HepG2 (cell line): ENCODE measurements at regions not wholly inside any gene's neighbourhood (a gene's known extent, or its start where the extent isn't known, plus 50 kb on each side); places are given as distances from the start of the nearest gene placed in this dataset.

Experiments used
- ATAC-seq: fragments of 200-7000 bp; cut with Tn5 transposase; 3 replicates; pipeline ENCODE4 v1.9.1; 2020; ENCODE audit warnings: mild to moderate bottlenecking, moderate library complexity
- BruUV-seq: library from RNA; stranded (reverse); fragments of 400-500 nt; replicated peaks from 2 replicates; lab custom pipeline; 2021; lab: Mats Ljungman, UMichigan
- CTCF ChIA-PET: fragments of 300-600 bp; formaldehyde crosslinking; extraction: SDS; loops from one replicate; lab custom pipeline; 2021; ENCODE audit warnings: low total read pairs, inconsistent platforms, low intra/inter-chr PET ratio; lab: Yijun Ruan, JAX
- POLR2A ChIA-PET: fragments of 350-600 bp; sonication (Branson Sonifier 250); formaldehyde crosslinking; loops from one replicate; lab custom pipeline; 2020; ENCODE audit warnings: antibody characterized with exemption, inconsistent platforms; lab: Yijun Ruan, JAX
- DNase-seq: peaks from one replicate; pipeline ENCODE4 v3.0.0-alpha.2; 2015; ENCODE audit warnings: low spot score
- FAIRE-seq: peaks from 3 replicates; lab custom pipeline; 2011; peaks lifted over from hg19 to GRCh38; lab: Jason Lieb, UNC
- H2AFZ ChIP-seq: one replicate; pipeline ENCODE4 v1.6.1; 2011; ENCODE audit warnings: low read length, inconsistent platforms
- H3K27ac ChIP-seq: fragments of 300-600 bp; 3 replicates; pipeline ENCODE4 v1.8.0; 2011; ENCODE audit warnings: mixed run types, mild to moderate bottlenecking, mixed read lengths, low read length, inconsistent platforms; ENCODE audit not compliant: insufficient read depth; ENCODE audit errors: extremely low read length
- H3K27me3 ChIP-seq, 2 experiments: fragments of 200-600 bp in 1 of 2; 2 replicates in 1 of 2; 3 replicates in 1 of 2; pipeline versions ENCODE4 v1.6.0 to v1.8.0; 2011; ENCODE audit warnings: low read length in 2 of 2, mild to moderate bottlenecking in 2 of 2, moderate library complexity in 2 of 2, inconsistent platforms in 1 of 2; ENCODE audit not compliant: insufficient read depth in 2 of 2, control insufficient read depth in 1 of 2
- H3K36me3 ChIP-seq, 2 experiments: fragments of 200-600 bp in 1 of 2; replicated peaks in 1 of 2; 2 replicates in 1 of 2; 3 replicates in 1 of 2; pipeline versions ENCODE4 v1.5.1 to v1.8.0; 2011; ENCODE audit warnings: low read length in 2 of 2, inconsistent platforms in 1 of 2; ENCODE audit not compliant: insufficient read depth in 2 of 2, control insufficient read depth in 1 of 2
- H3K4me1 ChIP-seq: 2 replicates; pipeline ENCODE4 v1.5.1; 2012; ENCODE audit warnings: low read length, inconsistent platforms; ENCODE audit not compliant: insufficient read depth
- H3K4me2 ChIP-seq: 2 replicates; pipeline ENCODE4 v1.6.0; 2011; ENCODE audit warnings: low read depth, low read length, inconsistent platforms
- H3K4me3 ChIP-seq, 3 experiments: fragments of 200-600 bp in 1 of 3; sonication (generic), shearing (Covaris generic) in 1 of 3; replicated peaks in 1 of 3; 2 replicates each; pipeline ENCODE4 v1.5.1; 2011 to 2016; ENCODE audit warnings: low read length in 3 of 3, inconsistent platforms in 2 of 3, low read depth in 2 of 3, mild to moderate bottlenecking in 2 of 3, control low read depth in 1 of 3, mixed read lengths in 1 of 3; ENCODE audit not compliant: insufficient read depth in 1 of 3
- H3K79me2 ChIP-seq: one replicate; pipeline ENCODE4 v1.6.1; 2011; ENCODE audit warnings: low read length, inconsistent platforms; ENCODE audit not compliant: insufficient read depth
- H3K9ac ChIP-seq: 2 replicates; pipeline ENCODE4 v1.6.0; 2011; ENCODE audit warnings: mild to moderate bottlenecking, low read depth, low read length, inconsistent platforms; ENCODE audit not compliant: insufficient read depth
- H3K9me3 ChIP-seq: 2 replicates; pipeline ENCODE4 v1.5.1; 2012; ENCODE audit warnings: mild to moderate bottlenecking, low read length
- H4K20me1 ChIP-seq: 2 replicates; pipeline ENCODE4 v1.6.0; 2011; ENCODE audit warnings: inconsistent platforms, mild to moderate bottlenecking, low read length, moderate library complexity; ENCODE audit not compliant: insufficient read depth
- ATF7-NPFF ChIP-seq: sonication (generic); formaldehyde crosslinking; IDR thresholded peaks from 2 replicates; pipeline ENCODE4 v1.8.1; 2023; ENCODE audit warnings: mild to moderate bottlenecking, low read depth, missing genetic modification reagents, moderate library complexity
- CERS6 ChIP-seq: sonication (generic); formaldehyde crosslinking; IDR thresholded peaks from 2 replicates; pipeline ENCODE4 v1.5.0; 2020; ENCODE audit warnings: missing genetic modification reagents
- FOSL2 ChIP-seq: sonication (generic); formaldehyde crosslinking; IDR thresholded peaks from 2 replicates; pipeline ENCODE4 v1.4.0; 2020; ENCODE audit warnings: missing genetic modification reagents
- GATAD2A ChIP-seq: IDR thresholded peaks from 2 replicates; pipeline ENCODE4 v1.6.1; 2016
- GTF2F1 ChIP-seq: fragments of 150-350 bp; IDR thresholded peaks from 2 replicates; pipeline ENCODE4 v1.6.1; 2014; ENCODE audit warnings: low read length
- HIC2 ChIP-seq: sonication (generic); formaldehyde crosslinking; IDR thresholded peaks from 2 replicates; pipeline ENCODE4 v1.9.0; 2022; ENCODE audit warnings: low read depth, missing genetic modification reagents
- ZKSCAN1 ChIP-seq: fragments of 150-350 bp; IDR thresholded peaks from 2 replicates; pipeline ENCODE4 v1.6.1; 2014; ENCODE audit warnings: low read length
- ZNF510 ChIP-seq: sonication (generic); formaldehyde crosslinking; IDR thresholded peaks from 2 replicates; pipeline ENCODE4 v1.4.0; 2020; ENCODE audit warnings: low read depth, mild to moderate bottlenecking, missing genetic modification reagents
- ZNF781 ChIP-seq: sonication (generic); formaldehyde crosslinking; IDR thresholded peaks from 2 replicates; pipeline ENCODE4 v1.5.1; 2020; ENCODE audit warnings: borderline replicate concordance, mild to moderate bottlenecking, missing genetic modification reagents; ENCODE audit errors: not compliant biosample characterization
- in situ Hi-C: cut with HindIII; loops from 2 replicates; pipeline ENCODE4 v1.10.0; 2017; ENCODE audit warnings: low pct_unique_long_range_greater_than_20kb; ENCODE audit not compliant: extremely low pct_ligation_motif_present
- intact Hi-C: fragments of 100-400 bp; cut with micrococcal nuclease; formaldehyde crosslinking; loops from one replicate; pipeline ENCODE4 v1.10.0; 2022; ENCODE audit not compliant: unreplicated experiment

- TF ChIP-seq HIC2 (CRISPR knock-in tag), result no peak
- TF ChIP-seq ATF7-NPFF, result no peak
- TF ChIP-seq GATAD2A, result no peak
Observed at GRCh38 chr2:12305931-12306330, 410.8 kb upstream of the TRIB2 start (continued).

GRCh38 chr2:12310399-12310798 lies 406.3 kb upstream of the TRIB2 start:
- DNase-seq (no peak), ATAC-seq (no peak), FAIRE-seq (no peak)
- CTCF ChIA-PET, result no interaction called here
- Histone ChIP-seq H3K4me1 (no peaks in the 10 kb centered on the region), H3K36me3 (no peaks in the 10 kb centered on the region), H3K9ac (no peak overlapping the region), H3K4me2 (no peak overlapping the region), H3K4me3 (no peak overlapping the region), H3K9me3 (no peaks in the 10 kb centered on the region), H3K27ac (no peak overlapping the region), H4K20me1 (no peaks in the 10 kb centered on the region), H2AFZ (no peak overlapping the region), H3K79me2 (no peaks in the 10 kb centered on the region), H3K27me3 (no peaks in the 10 kb centered on the region)
- no TSS peak for BruUV-seq
- TF ChIP-seq FOSL2 (CRISPR knock-in tag) (no peak), ZNF781 (CRISPR knock-in tag) (no peak), ZNF510 (CRISPR knock-in tag) (no peak), GTF2F1 (no peak), ZKSCAN1 (no peak), CERS6 (CRISPR knock-in tag) (no peak)
- POLR2A ChIA-PET, result no interaction called here
- in situ Hi-C loops, result no loop called here
- intact Hi-C loops, result no loop called here
